ENCODE measurements at regions not wholly inside any gene's neighbourhood (a gene's known extent, or its start where the extent isn't known, plus 50 kb on each side); places are given as distances from the start of the nearest gene placed in this dataset.
A peak's percentile ranks its signal among the peaks of the same experiment; 100 is the strongest.
"Not testable (repeated sequence)": the region's sequence is repeated elsewhere in the genome, so short reads cannot be mapped to it uniquely, and the experiment has no call there.

GRCh38 chr1:211890091-211890995 is 59.8 kb upstream of the LPGAT1 start:
- not testable (repeated sequence) for H3K4me1 ChIP-seq (ENCODE audit: control insufficient read depth in 1 of 2, insufficient read depth in 2 of 2, low read length in 2 of 2); H3K36me3 ChIP-seq (ENCODE audit: control insufficient read depth in 1 of 2, insufficient read depth in 2 of 2, low read length in 2 of 2); H3K4me3 ChIP-seq (ENCODE audit: low read depth in 1 of 2, low read length in 2 of 2); H3K9me3 ChIP-seq (ENCODE audit: control insufficient read depth in 1 of 2, low read length in 2 of 2); H3K27ac ChIP-seq (ENCODE audit: low read length); H3K27me3 ChIP-seq (ENCODE audit: low read depth, low read length)

- H3K9me3 ChIP-seq (ENCODE audit: control insufficient read depth in 1 of 2, low read length in 2 of 2); H3K36me3 ChIP-seq (ENCODE audit: control insufficient read depth in 1 of 2, insufficient read depth in 2 of 2, low read length in 2 of 2); H3K27ac ChIP-seq (ENCODE audit: low read length); H3K4me1 ChIP-seq (ENCODE audit: control insufficient read depth in 1 of 2, insufficient read depth in 2 of 2, low read length in 2 of 2); H3K27me3 ChIP-seq (ENCODE audit: low read depth, low read length): not testable (repeated sequence)
- H3K4me3 ChIP-seq (ENCODE audit: low read depth in 1 of 2, low read length in 2 of 2): peak overlapping the region in 1 of 2 donors; percentile 38
Observed at GRCh38 chr1:211889307-211890090, 58.9 kb upstream of the LPGAT1 start.

- Histone ChIP-seq H3K36me3 (ENCODE audit: control insufficient read depth in 1 of 2, insufficient read depth in 2 of 2, low read length in 2 of 2) (no peaks in the 10 kb centered on the region), H3K27me3 (ENCODE audit: low read depth, low read length) (no peaks in the 10 kb centered on the region), H3K4me3 (ENCODE audit: low read depth in 1 of 2, low read length in 2 of 2) (no peak overlapping the region), H3K4me1 (ENCODE audit: control insufficient read depth in 1 of 2, insufficient read depth in 2 of 2, low read length in 2 of 2) (no peaks in the 10 kb centered on the region), H3K9me3 (ENCODE audit: control insufficient read depth in 1 of 2, low read length in 2 of 2) (no peaks in the 10 kb centered on the region), H3K27ac (ENCODE audit: low read length) (no peak overlapping the region)
Observed at GRCh38 chr1:211886551-211886950, 56.0 kb upstream of the LPGAT1 start.

- Histone ChIP-seq H3K4me1 (ENCODE audit: control insufficient read depth in 1 of 2, insufficient read depth in 2 of 2, low read length in 2 of 2) (no peaks in the 10 kb centered on the region), H3K9me3 (ENCODE audit: control insufficient read depth in 1 of 2, low read length in 2 of 2) (peaks cover 0 to 2% of the 10 kb centered on the region in 2 donors), H3K36me3 (ENCODE audit: control insufficient read depth in 1 of 2, insufficient read depth in 2 of 2, low read length in 2 of 2) (no peaks in the 10 kb centered on the region), H3K4me3 (ENCODE audit: low read depth in 1 of 2, low read length in 2 of 2) (no peak overlapping the region), H3K27ac (ENCODE audit: low read length) (no peak overlapping the region), H3K27me3 (ENCODE audit: low read depth, low read length) (no peaks in the 10 kb centered on the region)
Observed at GRCh38 chr1:211885747-211886522, 55.4 kb upstream of the LPGAT1 start.

GRCh38 chr1:211882381-211883004 is 51.9 kb upstream of the LPGAT1 start:
- H3K4me3 ChIP-seq (ENCODE audit: low read depth in 1 of 2, low read length in 2 of 2): no peak overlapping the region
- H3K27ac ChIP-seq (ENCODE audit: low read length): no peak overlapping the region

More at GRCh38 chr1:211882381-211883004, 51.9 kb upstream of the LPGAT1 start:
- Histone ChIP-seq H3K27me3 (ENCODE audit: low read depth, low read length) (no peaks in the 10 kb centered on the region), H3K4me1 (ENCODE audit: control insufficient read depth in 1 of 2, insufficient read depth in 2 of 2, low read length in 2 of 2) (no peaks in the 10 kb centered on the region), H3K9me3 (ENCODE audit: control insufficient read depth in 1 of 2, low read length in 2 of 2) (peaks cover 0 to 3% of the 10 kb centered on the region in 2 donors), H3K36me3 (ENCODE audit: control insufficient read depth in 1 of 2, insufficient read depth in 2 of 2, low read length in 2 of 2) (no peaks in the 10 kb centered on the region)
